Body of pancreas (tissue), 4 donors: ENCODE measurements at regions not wholly inside any gene's neighbourhood (a gene's known extent, or its start where the extent isn't known, plus 50 kb on each side); places are given as distances from the start of the nearest gene placed in this dataset.

Source experiments
- POLR2A ChIP-seq, 3 donors: fragments of 450-650 bp; IDR thresholded peaks; one replicate each; pipeline ENCODE4 v1.6.1; 2016; ENCODE audit warnings: antibody characterized with exemption in 3 of 3, mild to moderate bottlenecking in 2 of 3
- TF ChIP-seq, protein P1 (sequence below), 7 experiments: fragments of 450-650 bp in 4 of 7; fragments of 200-600 bp in 3 of 7; sonication (generic) in 3 of 7; IDR thresholded peaks; one replicate each; pipeline ENCODE4 v1.5.1; 2016 to 2019; ENCODE audit warnings: antibody characterized with exemption in 7 of 7

DNA sequence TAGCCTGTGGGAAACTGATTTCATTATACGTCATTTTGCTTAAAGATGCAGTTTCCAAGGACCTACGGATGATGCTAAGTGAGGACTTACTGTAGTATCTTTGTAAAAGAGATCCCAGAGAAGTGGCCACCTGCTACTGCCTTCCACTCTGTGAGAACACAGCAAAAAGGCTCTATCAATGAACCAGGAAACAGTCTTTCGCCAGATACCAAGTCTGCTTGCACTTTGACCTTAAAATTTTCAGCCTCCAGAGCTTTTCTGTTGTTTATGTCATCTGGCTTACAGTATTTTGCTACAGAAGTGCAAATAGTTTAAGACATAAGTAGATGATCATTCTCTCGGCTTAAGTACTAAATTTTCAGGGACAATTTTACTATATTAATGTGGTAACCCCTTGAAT lies 847.9 kb upstream of the CHAC2 start:
- TF ChIP-seq, protein P1, sequence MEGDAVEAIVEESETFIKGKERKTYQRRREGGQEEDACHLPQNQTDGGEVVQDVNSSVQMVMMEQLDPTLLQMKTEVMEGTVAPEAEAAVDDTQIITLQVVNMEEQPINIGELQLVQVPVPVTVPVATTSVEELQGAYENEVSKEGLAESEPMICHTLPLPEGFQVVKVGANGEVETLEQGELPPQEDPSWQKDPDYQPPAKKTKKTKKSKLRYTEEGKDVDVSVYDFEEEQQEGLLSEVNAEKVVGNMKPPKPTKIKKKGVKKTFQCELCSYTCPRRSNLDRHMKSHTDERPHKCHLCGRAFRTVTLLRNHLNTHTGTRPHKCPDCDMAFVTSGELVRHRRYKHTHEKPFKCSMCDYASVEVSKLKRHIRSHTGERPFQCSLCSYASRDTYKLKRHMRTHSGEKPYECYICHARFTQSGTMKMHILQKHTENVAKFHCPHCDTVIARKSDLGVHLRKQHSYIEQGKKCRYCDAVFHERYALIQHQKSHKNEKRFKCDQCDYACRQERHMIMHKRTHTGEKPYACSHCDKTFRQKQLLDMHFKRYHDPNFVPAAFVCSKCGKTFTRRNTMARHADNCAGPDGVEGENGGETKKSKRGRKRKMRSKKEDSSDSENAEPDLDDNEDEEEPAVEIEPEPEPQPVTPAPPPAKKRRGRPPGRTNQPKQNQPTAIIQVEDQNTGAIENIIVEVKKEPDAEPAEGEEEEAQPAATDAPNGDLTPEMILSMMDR (IDR thresholded peaks at IDR 0.05), result no peak
- TF ChIP-seq POLR2A (IDR thresholded peaks at IDR 0.05), result no peak
